Neuronal stem cell (in vitro differentiated cells): ENCODE measurements at regions not wholly inside any gene's neighbourhood (a gene's known extent, or its start where the extent isn't known, plus 50 kb on each side); places are given as distances from the start of the nearest gene placed in this dataset.

ENCODE experiments used
- DNase-seq: peaks from one replicate; pipeline ENCODE4 v3.0.0-alpha.2; 2013; ENCODE audit warnings: low spot score
- H2AFZ ChIP-seq: one replicate; pipeline ENCODE4 v1.6.1; 2013; ENCODE audit warnings: mild to moderate bottlenecking, low read length, inconsistent platforms
- H2AK5ac ChIP-seq: 2 replicates; pipeline ENCODE4 v1.6.1; 2013; ENCODE audit warnings: low read depth, mild to moderate bottlenecking, inconsistent platforms, low read length, moderate library complexity, mixed read lengths
- H2BK120ac ChIP-seq: 2 replicates; pipeline ENCODE4 v1.6.1; 2013; ENCODE audit warnings: low read depth, mild to moderate bottlenecking, inconsistent platforms, low read length, moderate library complexity, mixed read lengths
- H2BK12ac ChIP-seq: one replicate; pipeline ENCODE4 v1.6.1; 2013; ENCODE audit warnings: low read length, inconsistent platforms
- H2BK15ac ChIP-seq: 2 replicates; pipeline ENCODE4 v1.6.1; 2013; ENCODE audit warnings: mild to moderate bottlenecking, low read length, inconsistent platforms, mixed read lengths
- H2BK5ac ChIP-seq: one replicate; pipeline ENCODE4 v1.6.1; 2013; ENCODE audit warnings: inconsistent platforms, mild to moderate bottlenecking, low read length, moderate library complexity
- H3K14ac ChIP-seq: one replicate; pipeline ENCODE4 v1.6.1; 2013; ENCODE audit warnings: low read length, inconsistent platforms
- H3K18ac ChIP-seq: 2 replicates; pipeline ENCODE4 v1.6.1; 2013; ENCODE audit warnings: low read length, inconsistent platforms
- H3K23ac ChIP-seq: 2 replicates; pipeline ENCODE4 v1.6.1; 2013; ENCODE audit warnings: low read depth, mild to moderate bottlenecking, mixed read lengths, low read length, inconsistent platforms; ENCODE audit not compliant: poor library complexity
- H3K27ac ChIP-seq: replicated peaks from 3 replicates; pipeline ENCODE4 v1.5.1; 2013; ENCODE audit warnings: low read length, inconsistent platforms
- H3K27me3 ChIP-seq, 3 experiments: 2 replicates each; pipeline ENCODE4 v1.6.1; 2013; ENCODE audit warnings: low read length in 3 of 3, mild to moderate bottlenecking in 2 of 3, inconsistent platforms in 1 of 3, low read depth in 1 of 3, mixed read lengths in 1 of 3, moderate library complexity in 1 of 3; ENCODE audit not compliant: control insufficient read depth in 3 of 3, insufficient read depth in 3 of 3
- H3K36me3 ChIP-seq, 2 donors: replicated peaks in 1 of 2; 2 replicates each; pipeline ENCODE4 v1.6.1; 2013; ENCODE audit warnings: low read length in 2 of 2; ENCODE audit not compliant: control insufficient read depth in 2 of 2, insufficient read depth in 2 of 2
- H3K4ac ChIP-seq: 2 replicates; pipeline ENCODE4 v1.6.1; 2013; ENCODE audit warnings: inconsistent platforms, mild to moderate bottlenecking, low read length, moderate library complexity
- H3K4me1 ChIP-seq, 2 donors: 1 replicate in 1 of 2; 2 replicates in 1 of 2; pipeline ENCODE4 v1.6.1; 2013; ENCODE audit warnings: low read length in 2 of 2, low read depth in 1 of 2; ENCODE audit not compliant: control insufficient read depth in 2 of 2, insufficient read depth in 1 of 2
- H3K4me2 ChIP-seq: one replicate; pipeline ENCODE4 v1.6.1; 2013; ENCODE audit warnings: mild to moderate bottlenecking, low read length, inconsistent platforms; ENCODE audit not compliant: insufficient read depth, poor library complexity, severe bottlenecking
- H3K4me3 ChIP-seq, 2 donors: 2 replicates each; pipeline ENCODE4 v1.5.1; 2013; ENCODE audit warnings: low read length in 2 of 2, mild to moderate bottlenecking in 2 of 2, inconsistent platforms in 1 of 2, moderate library complexity in 1 of 2
- H3K79me1 ChIP-seq: one replicate; pipeline ENCODE4 v1.6.1; 2013; ENCODE audit warnings: low read depth, mild to moderate bottlenecking, inconsistent platforms, low read length, moderate library complexity
- H3K9ac ChIP-seq: one replicate; pipeline ENCODE4 v1.6.1; 2013; ENCODE audit warnings: mild to moderate bottlenecking, low read depth, low read length, inconsistent platforms; ENCODE audit not compliant: poor library complexity
- H3K9me3 ChIP-seq, 2 donors: replicated peaks in 1 of 2; 2 replicates each; pipeline versions ENCODE3 to v1.6.1; 2013; ENCODE audit warnings: low read length in 2 of 2, mild to moderate bottlenecking in 2 of 2, inconsistent platforms in 1 of 2, low read depth in 1 of 2, mixed read lengths in 1 of 2, moderate library complexity in 1 of 2; ENCODE audit not compliant: control insufficient read depth in 2 of 2, insufficient read depth in 1 of 2
- H4K8ac ChIP-seq: one replicate; pipeline ENCODE4 v1.6.1; 2013; ENCODE audit warnings: low read depth, mild to moderate bottlenecking, inconsistent platforms, low read length, moderate library complexity
- H4K91ac ChIP-seq: one replicate; pipeline ENCODE4 v1.6.1; 2013; ENCODE audit warnings: low read length, low read depth, mild to moderate bottlenecking, inconsistent platforms; ENCODE audit not compliant: poor library complexity
- WGBS, 2 donors: extraction: QIAGEN DNeasy Blood & Tissue Kit; methylation state at CpG; one replicate each; pipeline ENCODE4 v1.1.7; 2013; ENCODE audit warnings: missing lambda C conversion rate in 2 of 2, mixed read lengths in 1 of 2; ENCODE audit not compliant: insufficient read length in 2 of 2, insufficient replicate concordance in 1 of 2; ENCODE audit errors: extremely low coverage in 2 of 2; 5-methylcytosine and 5-hydroxymethylcytosine counted together

GRCh38 chr12:65517656-65518210 is 239.2 kb downstream of the MSRB3 start:
- H2BK5ac ChIP-seq, result no peak overlapping the region
- H3K14ac ChIP-seq, result no peak overlapping the region
- H2AK5ac ChIP-seq, result no peak overlapping the region
- no peak overlapping the region for H3K27ac ChIP-seq
- H3K18ac ChIP-seq, result no peak overlapping the region
- no peak overlapping the region for H4K8ac ChIP-seq
- H3K27me3 ChIP-seq, result no peaks in the 10 kb centered on the region
- no peak overlapping the region for H3K4me3 ChIP-seq
- H4K91ac ChIP-seq, result no peak overlapping the region
- no peak overlapping the region for H3K23ac ChIP-seq
- no peak overlapping the region for H2BK120ac ChIP-seq
- H3K4me1 ChIP-seq, result peaks cover 4 to 8% of the 10 kb centered on the region in 2 donors
- H2BK12ac ChIP-seq, result no peak overlapping the region
- no peak overlapping the region for H2AFZ ChIP-seq
- no CpG with 5 or more reads among the region's 1 CpG for WGBS, 2 donors
- H3K9me3 ChIP-seq, result no peaks in the 10 kb centered on the region
- no peak overlapping the region for H2BK15ac ChIP-seq
- H3K9ac ChIP-seq, result no peak overlapping the region
- no peak overlapping the region for H3K4me2 ChIP-seq
- no peaks in the 10 kb centered on the region for H3K79me1 ChIP-seq
- H3K4ac ChIP-seq, result no peak overlapping the region
- DNase-seq, result no peak
- no peaks in the 10 kb centered on the region for H3K36me3 ChIP-seq

GRCh38 chr12:65518771-65519170 is 240.3 kb downstream of the MSRB3 start:
- Histone ChIP-seq H3K79me1 (no peaks in the 10 kb centered on the region), H2AK5ac (no peak overlapping the region), H3K18ac (no peak overlapping the region), H3K36me3 (no peaks in the 10 kb centered on the region), H3K23ac (no peak overlapping the region), H3K4me3 (no peak overlapping the region), H2BK12ac (no peak overlapping the region), H2BK5ac (no peak overlapping the region), H3K9ac (no peak overlapping the region), H2BK120ac (no peak overlapping the region), H2AFZ (no peak overlapping the region), H3K14ac (no peak overlapping the region), H4K91ac (no peak overlapping the region), H3K27ac (no peak overlapping the region), H3K4me2 (no peak overlapping the region), H3K4ac (no peak overlapping the region), H3K9me3 (no peaks in the 10 kb centered on the region), H2BK15ac (no peak overlapping the region), H4K8ac (no peak overlapping the region), H3K27me3 (no peaks in the 10 kb centered on the region), H3K4me1 (peaks cover 3 to 4% of the 10 kb centered on the region in 2 donors)
- peak; percentile 8 for DNase-seq

GRCh38 chr12:65520658-65521057 is 242.2 kb downstream of the MSRB3 start:
- no peak overlapping the region for H3K23ac ChIP-seq
- H3K4me1 ChIP-seq, result peaks cover 3 to 4% of the 10 kb centered on the region in 2 donors
- no peak overlapping the region for H3K4me3 ChIP-seq
- H4K91ac ChIP-seq, result no peak overlapping the region
- H3K9ac ChIP-seq, result no peak overlapping the region
- no peaks in the 10 kb centered on the region for H3K79me1 ChIP-seq
- no peak overlapping the region for H2BK120ac ChIP-seq
- no peaks in the 10 kb centered on the region for H3K36me3 ChIP-seq
- no peak overlapping the region for H3K4me2 ChIP-seq
- H3K18ac ChIP-seq, result no peak overlapping the region
- H4K8ac ChIP-seq, result no peak overlapping the region
- no peak overlapping the region for H2AFZ ChIP-seq
- no peaks in the 10 kb centered on the region for H3K9me3 ChIP-seq
- H3K27me3 ChIP-seq, result no peaks in the 10 kb centered on the region
- H2AK5ac ChIP-seq, result no peak overlapping the region
- no peak overlapping the region for H2BK12ac ChIP-seq
- H2BK5ac ChIP-seq, result no peak overlapping the region
- H2BK15ac ChIP-seq, result no peak overlapping the region
- H3K27ac ChIP-seq, result no peak overlapping the region
- H3K14ac ChIP-seq, result no peak overlapping the region
- H3K4ac ChIP-seq, result no peak overlapping the region
- no CpG with 5 or more reads among the region's 1 CpG for WGBS, 2 donors
- no peak for DNase-seq

GRCh38 chr12:65522956-65523860 is 244.7 kb downstream of the MSRB3 start:
- no peaks in the 10 kb centered on the region for H3K79me1 ChIP-seq
- no peak overlapping the region for H4K8ac ChIP-seq
- no peaks in the 10 kb centered on the region for H3K9me3 ChIP-seq
- peaks cover 3 to 4% of the 10 kb centered on the region in 2 donors for H3K4me1 ChIP-seq
- no peak overlapping the region for H3K9ac ChIP-seq
- no peak overlapping the region for H2BK15ac ChIP-seq
- no peak for DNase-seq
- WGBS, 2 donors, result no CpG with 5 or more reads among the region's 12 CpGs
- H3K36me3 ChIP-seq, result no peaks in the 10 kb centered on the region
- H3K27ac ChIP-seq, result no peak overlapping the region
- no peak overlapping the region for H4K91ac ChIP-seq
- H3K4me2 ChIP-seq, result no peak overlapping the region
- H2BK12ac ChIP-seq, result no peak overlapping the region
- no peak overlapping the region for H2AK5ac ChIP-seq
- H3K18ac ChIP-seq, result no peak overlapping the region
- H3K4me3 ChIP-seq, result no peak overlapping the region
- no peak overlapping the region for H3K23ac ChIP-seq
- H2BK120ac ChIP-seq, result no peak overlapping the region
- peak overlapping the region; percentile 10 for H2AFZ ChIP-seq
- H3K27me3 ChIP-seq, result no peaks in the 10 kb centered on the region
- no peak overlapping the region for H3K14ac ChIP-seq
- H2BK5ac ChIP-seq, result no peak overlapping the region
- no peak overlapping the region for H3K4ac ChIP-seq
